22Rv1 (cell line): ENCODE measurements at regions not wholly inside any gene's neighbourhood (a gene's known extent, or its start where the extent isn't known, plus 50 kb on each side); places are given as distances from the start of the nearest gene placed in this dataset.
"Not testable (repeated sequence)": the region's sequence is repeated elsewhere in the genome, so short reads cannot be mapped to it uniquely, and the experiment has no call there.

ENCODE experiments used
- H3K27ac ChIP-seq: fragments of 450-650 bp; 2 replicates; pipeline ENCODE4 v1.5.1; 2017
- CTCF ChIP-seq: fragments of 450-650 bp; IDR thresholded peaks from 2 replicates; pipeline ENCODE4 v1.5.1; 2017; ENCODE audit warnings: mild to moderate bottlenecking
- ZFX ChIP-seq: fragments of 450-650 bp; IDR thresholded peaks from 2 replicates; pipeline ENCODE4 v1.6.1; 2017; ENCODE audit warnings: antibody characterized with exemption, borderline replicate concordance

- TF ChIP-seq ZFX (no peak), CTCF (no peak)
- no peak overlapping the region for H3K27ac ChIP-seq
Observed at GRCh38 chr1:199836430-199836829, 191.1 kb upstream of the NR5A2 start.

DNA sequence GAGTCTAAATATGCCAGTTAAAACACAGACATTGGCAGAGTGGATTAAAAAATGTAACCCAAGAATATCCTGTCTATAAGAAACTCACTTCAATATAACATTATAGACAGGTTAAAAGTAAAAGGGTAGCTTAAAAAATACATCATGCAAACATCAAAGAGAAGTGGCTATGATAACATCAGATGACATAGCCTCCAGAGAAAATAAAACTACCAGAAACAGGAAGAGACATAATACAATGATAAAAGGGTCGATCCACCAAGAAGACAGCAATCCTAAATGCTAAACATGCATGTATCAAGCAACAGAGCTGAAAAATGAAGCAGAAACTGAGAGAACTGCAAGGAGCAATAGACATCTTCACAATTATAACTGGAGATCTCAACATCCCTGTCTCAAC lies 190.2 kb upstream of the NR5A2 start:
- no peak overlapping the region for H3K27ac ChIP-seq
- TF ChIP-seq ZFX: no peak
- TF ChIP-seq CTCF: no peak

GRCh38 chr1:199839608-199840007 lies 187.9 kb upstream of the NR5A2 start:
- not testable (repeated sequence) for H3K27ac ChIP-seq

DNA sequence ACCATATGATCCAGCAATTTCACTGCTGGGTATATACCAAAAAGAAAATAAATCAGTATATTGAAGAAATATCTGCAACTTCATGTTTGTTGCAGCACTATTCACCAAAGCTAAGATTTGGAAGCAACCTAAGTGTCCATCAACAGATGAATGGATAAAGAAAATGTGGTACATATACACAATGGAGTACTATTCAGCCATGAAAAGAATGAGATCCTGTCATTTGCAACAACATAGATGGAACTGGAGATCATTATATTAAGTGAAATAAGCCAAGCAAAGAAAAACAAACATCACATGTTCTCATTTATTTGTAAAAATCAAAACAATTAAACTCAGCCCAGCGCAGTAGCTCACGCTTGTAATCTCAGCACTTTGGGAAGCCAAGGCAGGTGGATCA lies 184.4 kb upstream of the NR5A2 start:
- H3K27ac ChIP-seq: not testable (repeated sequence)

- H3K27ac ChIP-seq: no peak overlapping the region
- no peak for TF ChIP-seq CTCF
- TF ChIP-seq ZFX: no peak
Observed at GRCh38 chr1:199843861-199844260, 183.6 kb upstream of the NR5A2 start.

DNA sequence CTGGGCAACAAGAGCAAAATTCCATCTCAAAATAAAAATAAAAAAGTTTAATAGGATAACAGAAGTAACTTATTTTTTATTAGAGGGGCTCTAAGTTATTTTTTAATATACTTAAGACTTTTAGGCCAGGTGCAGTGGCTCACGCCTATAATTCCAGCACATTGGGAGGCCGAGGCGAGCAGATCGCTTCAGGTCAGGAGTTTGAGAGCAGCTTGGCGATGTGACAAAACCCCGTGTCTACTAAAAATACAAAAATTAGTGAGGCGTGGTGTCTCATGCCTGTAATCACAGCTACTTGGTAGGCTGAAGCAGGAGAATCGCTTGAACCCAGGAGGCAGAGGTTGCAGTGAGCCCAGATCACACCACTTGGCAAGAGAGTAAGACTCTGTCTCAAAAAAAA lies 180.5 kb upstream of the NR5A2 start:
- H3K27ac ChIP-seq: no peak overlapping the region
- TF ChIP-seq CTCF: no peak
- no peak for TF ChIP-seq ZFX

GRCh38 chr1:199851439-199852140 lies 175.9 kb upstream of the NR5A2 start:
- TF ChIP-seq ZFX: no peak
- no peak for TF ChIP-seq CTCF
- no peak overlapping the region for H3K27ac ChIP-seq

- TF ChIP-seq CTCF: no peak
- no peak overlapping the region for H3K27ac ChIP-seq
Observed at GRCh38 chr1:199854686-199855321, 172.7 kb upstream of the NR5A2 start.
